ENCODE measurements at regions not wholly inside any gene's neighbourhood (a gene's known extent, or its start where the extent isn't known, plus 50 kb on each side); places are given as distances from the start of the nearest gene placed in this dataset.

DNA sequence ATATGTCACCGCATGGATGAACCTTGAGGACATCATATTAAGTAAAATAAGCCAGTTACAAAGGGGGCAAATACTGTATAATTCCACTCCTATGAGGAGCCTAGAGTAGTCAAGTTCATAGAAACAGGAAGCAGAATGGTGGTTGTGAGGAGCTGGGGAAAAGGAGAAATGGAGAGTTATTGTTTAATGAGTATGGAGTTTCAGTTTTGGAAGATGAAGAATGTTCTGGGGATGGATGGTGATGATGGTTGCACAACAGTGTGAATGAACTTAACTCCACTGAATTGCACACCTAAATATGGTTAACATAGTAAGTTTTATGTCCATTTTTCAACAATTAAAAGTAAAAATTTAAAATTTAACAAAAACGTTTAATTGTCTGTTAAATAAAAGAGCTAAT is 220.9 kb upstream of the JUN start:
- TF ChIP-seq EZH2 (IDR thresholded peaks at IDR 0.05; ENCODE audit: borderline replicate concordance, low read depth, low read length, poor library complexity, severe bottlenecking) = no peak
- TF ChIP-seq, protein P1, sequence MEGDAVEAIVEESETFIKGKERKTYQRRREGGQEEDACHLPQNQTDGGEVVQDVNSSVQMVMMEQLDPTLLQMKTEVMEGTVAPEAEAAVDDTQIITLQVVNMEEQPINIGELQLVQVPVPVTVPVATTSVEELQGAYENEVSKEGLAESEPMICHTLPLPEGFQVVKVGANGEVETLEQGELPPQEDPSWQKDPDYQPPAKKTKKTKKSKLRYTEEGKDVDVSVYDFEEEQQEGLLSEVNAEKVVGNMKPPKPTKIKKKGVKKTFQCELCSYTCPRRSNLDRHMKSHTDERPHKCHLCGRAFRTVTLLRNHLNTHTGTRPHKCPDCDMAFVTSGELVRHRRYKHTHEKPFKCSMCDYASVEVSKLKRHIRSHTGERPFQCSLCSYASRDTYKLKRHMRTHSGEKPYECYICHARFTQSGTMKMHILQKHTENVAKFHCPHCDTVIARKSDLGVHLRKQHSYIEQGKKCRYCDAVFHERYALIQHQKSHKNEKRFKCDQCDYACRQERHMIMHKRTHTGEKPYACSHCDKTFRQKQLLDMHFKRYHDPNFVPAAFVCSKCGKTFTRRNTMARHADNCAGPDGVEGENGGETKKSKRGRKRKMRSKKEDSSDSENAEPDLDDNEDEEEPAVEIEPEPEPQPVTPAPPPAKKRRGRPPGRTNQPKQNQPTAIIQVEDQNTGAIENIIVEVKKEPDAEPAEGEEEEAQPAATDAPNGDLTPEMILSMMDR (conservative IDR thresholded peaks at IDR 0.05; ENCODE audit: low read depth, low read length) = no peak

All from A673 (cell line).